ENCODE measurements at regions not wholly inside any gene's neighbourhood (a gene's known extent, or its start where the extent isn't known, plus 50 kb on each side); places are given as distances from the start of the nearest gene placed in this dataset.

- TF ChIP-seq ZNF462 (CRISPR knock-in tag; IDR thresholded peaks at IDR 0.05) (no peak), NANOG (IDR thresholded peaks at IDR 0.05; ENCODE audit: borderline replicate concordance) (no peak)
- TF ChIP-seq, protein P1, sequence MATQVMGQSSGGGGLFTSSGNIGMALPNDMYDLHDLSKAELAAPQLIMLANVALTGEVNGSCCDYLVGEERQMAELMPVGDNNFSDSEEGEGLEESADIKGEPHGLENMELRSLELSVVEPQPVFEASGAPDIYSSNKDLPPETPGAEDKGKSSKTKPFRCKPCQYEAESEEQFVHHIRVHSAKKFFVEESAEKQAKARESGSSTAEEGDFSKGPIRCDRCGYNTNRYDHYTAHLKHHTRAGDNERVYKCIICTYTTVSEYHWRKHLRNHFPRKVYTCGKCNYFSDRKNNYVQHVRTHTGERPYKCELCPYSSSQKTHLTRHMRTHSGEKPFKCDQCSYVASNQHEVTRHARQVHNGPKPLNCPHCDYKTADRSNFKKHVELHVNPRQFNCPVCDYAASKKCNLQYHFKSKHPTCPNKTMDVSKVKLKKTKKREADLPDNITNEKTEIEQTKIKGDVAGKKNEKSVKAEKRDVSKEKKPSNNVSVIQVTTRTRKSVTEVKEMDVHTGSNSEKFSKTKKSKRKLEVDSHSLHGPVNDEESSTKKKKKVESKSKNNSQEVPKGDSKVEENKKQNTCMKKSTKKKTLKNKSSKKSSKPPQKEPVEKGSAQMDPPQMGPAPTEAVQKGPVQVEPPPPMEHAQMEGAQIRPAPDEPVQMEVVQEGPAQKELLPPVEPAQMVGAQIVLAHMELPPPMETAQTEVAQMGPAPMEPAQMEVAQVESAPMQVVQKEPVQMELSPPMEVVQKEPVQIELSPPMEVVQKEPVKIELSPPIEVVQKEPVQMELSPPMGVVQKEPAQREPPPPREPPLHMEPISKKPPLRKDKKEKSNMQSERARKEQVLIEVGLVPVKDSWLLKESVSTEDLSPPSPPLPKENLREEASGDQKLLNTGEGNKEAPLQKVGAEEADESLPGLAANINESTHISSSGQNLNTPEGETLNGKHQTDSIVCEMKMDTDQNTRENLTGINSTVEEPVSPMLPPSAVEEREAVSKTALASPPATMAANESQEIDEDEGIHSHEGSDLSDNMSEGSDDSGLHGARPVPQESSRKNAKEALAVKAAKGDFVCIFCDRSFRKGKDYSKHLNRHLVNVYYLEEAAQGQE (IDR thresholded peaks at IDR 0.05; ENCODE audit: unreplicated experiment): no peak
Measured at GRCh38 chr2:226439337-226439736, 360.3 kb downstream of the IRS1 start (continued).

- H2AFZ ChIP-seq: peak overlapping the region; percentile 81; the same call in 1 of the 2 replicates
- no peak overlapping the region for H3K4me3 Mint-ChIP-seq
- TF ChIP-seq EZH2 (IDR thresholded peaks at IDR 0.05; ENCODE audit: low read depth, unreplicated experiment): no peak
- no peak for TF ChIP-seq POLR2AphosphoS5 (IDR thresholded peaks at IDR 0.05; ENCODE audit: low read depth)
- TF ChIP-seq, protein P1 (IDR thresholded peaks at IDR 0.05; ENCODE audit: unreplicated experiment): no peak
- TF ChIP-seq JUNB (IDR thresholded peaks at IDR 0.05; ENCODE audit: unreplicated experiment): no peak
- TF ChIP-seq, protein P2, sequence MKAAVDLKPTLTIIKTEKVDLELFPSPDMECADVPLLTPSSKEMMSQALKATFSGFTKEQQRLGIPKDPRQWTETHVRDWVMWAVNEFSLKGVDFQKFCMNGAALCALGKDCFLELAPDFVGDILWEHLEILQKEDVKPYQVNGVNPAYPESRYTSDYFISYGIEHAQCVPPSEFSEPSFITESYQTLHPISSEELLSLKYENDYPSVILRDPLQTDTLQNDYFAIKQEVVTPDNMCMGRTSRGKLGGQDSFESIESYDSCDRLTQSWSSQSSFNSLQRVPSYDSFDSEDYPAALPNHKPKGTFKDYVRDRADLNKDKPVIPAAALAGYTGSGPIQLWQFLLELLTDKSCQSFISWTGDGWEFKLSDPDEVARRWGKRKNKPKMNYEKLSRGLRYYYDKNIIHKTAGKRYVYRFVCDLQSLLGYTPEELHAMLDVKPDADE (IDR thresholded peaks at IDR 0.05): no peak
- TF ChIP-seq, protein P3, sequence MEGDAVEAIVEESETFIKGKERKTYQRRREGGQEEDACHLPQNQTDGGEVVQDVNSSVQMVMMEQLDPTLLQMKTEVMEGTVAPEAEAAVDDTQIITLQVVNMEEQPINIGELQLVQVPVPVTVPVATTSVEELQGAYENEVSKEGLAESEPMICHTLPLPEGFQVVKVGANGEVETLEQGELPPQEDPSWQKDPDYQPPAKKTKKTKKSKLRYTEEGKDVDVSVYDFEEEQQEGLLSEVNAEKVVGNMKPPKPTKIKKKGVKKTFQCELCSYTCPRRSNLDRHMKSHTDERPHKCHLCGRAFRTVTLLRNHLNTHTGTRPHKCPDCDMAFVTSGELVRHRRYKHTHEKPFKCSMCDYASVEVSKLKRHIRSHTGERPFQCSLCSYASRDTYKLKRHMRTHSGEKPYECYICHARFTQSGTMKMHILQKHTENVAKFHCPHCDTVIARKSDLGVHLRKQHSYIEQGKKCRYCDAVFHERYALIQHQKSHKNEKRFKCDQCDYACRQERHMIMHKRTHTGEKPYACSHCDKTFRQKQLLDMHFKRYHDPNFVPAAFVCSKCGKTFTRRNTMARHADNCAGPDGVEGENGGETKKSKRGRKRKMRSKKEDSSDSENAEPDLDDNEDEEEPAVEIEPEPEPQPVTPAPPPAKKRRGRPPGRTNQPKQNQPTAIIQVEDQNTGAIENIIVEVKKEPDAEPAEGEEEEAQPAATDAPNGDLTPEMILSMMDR (conservative IDR thresholded peaks at IDR 0.05; ENCODE audit: low read depth in 2 of 2): no peak
- TF ChIP-seq ZNF331 (CRISPR knock-in tag; IDR thresholded peaks at IDR 0.05; ENCODE audit: low read depth): no peak
Measured at GRCh38 chr2:226435146-226435545, 364.5 kb downstream of the IRS1 start.

More at GRCh38 chr2:226435146-226435545, 364.5 kb downstream of the IRS1 start:
- Mint-ChIP-seq H3K9me3 (no peaks in the 10 kb centered on the region; the same call in 2 of the 3 replicates), H3K4me1 (peaks cover 17% of the 10 kb centered on the region), H3K27ac (no peak overlapping the region), H3K36me3 (ENCODE audit: low read depth) (no peaks in the 10 kb centered on the region), H3K27me3 (ENCODE audit: insufficient read depth, low read depth, poor library complexity) (no peaks in the 10 kb centered on the region)
- Histone ChIP-seq H3K27me3 (ENCODE audit: insufficient read depth) (no peaks in the 10 kb centered on the region), H3K9me2 (ENCODE audit: insufficient read depth) (peaks cover 10% of the 10 kb centered on the region), H3K79me2 (replicated peaks; ENCODE audit: insufficient read depth) (no peaks in the 10 kb centered on the region), H3K4me1 (ENCODE audit: insufficient read depth) (no peaks in the 10 kb centered on the region), H3F3A (replicated peaks; ENCODE audit: low read depth) (no peaks in the 10 kb centered on the region), H4K20me1 (replicated peaks; ENCODE audit: insufficient read depth) (no peaks in the 10 kb centered on the region), H3K4me2 (no peak overlapping the region), H3K27ac (ENCODE audit: low read depth) (no peak overlapping the region), H3K4me3 (no peak overlapping the region), H3K36me3 (ENCODE audit: insufficient read depth) (no peaks in the 10 kb centered on the region)
- no peak for DNase-seq (ENCODE audit: low spot score)
- no peak for ATAC-seq
